HG02798 (cell line): ENCODE measurements at regions not wholly inside any gene's neighbourhood (a gene's known extent, or its start where the extent isn't known, plus 50 kb on each side); places are given as distances from the start of the nearest gene placed in this dataset.

ENCODE experiments used
- ATAC-seq: cut with Tn5 transposase; IDR thresholded peaks from one replicate; pipeline ENCODE4 v1.9.1; 2021; ENCODE audit warnings: mild to moderate bottlenecking; ENCODE audit not compliant: unreplicated experiment, poor library complexity

GRCh38 chr2:71898375-71898774, 249.3 kb downstream of the CYP26B1 start:
- no peak for ATAC-seq

- no peak for ATAC-seq
Measured at GRCh38 chr2:71897836-71898235, 249.8 kb downstream of the CYP26B1 start.

- no peak for ATAC-seq
Measured at GRCh38 chr2:71897137-71897480, 250.6 kb downstream of the CYP26B1 start.

- ATAC-seq = no peak
Measured at GRCh38 chr2:71896385-71897136, 251.1 kb downstream of the CYP26B1 start.

- ATAC-seq = no peak
Measured at GRCh38 chr2:71895320-71896161, 252.1 kb downstream of the CYP26B1 start.

GRCh38 chr2:71894261-71894660, 253.4 kb downstream of the CYP26B1 start:
- ATAC-seq = no peak

- no peak for ATAC-seq
Measured at GRCh38 chr2:71893646-71894045, 254.0 kb downstream of the CYP26B1 start.

- ATAC-seq = no peak
Measured at GRCh38 chr2:71892896-71893295, 254.8 kb downstream of the CYP26B1 start.

GRCh38 chr2:71892423-71892730, 255.3 kb downstream of the CYP26B1 start:
- no peak for ATAC-seq

- no peak for ATAC-seq
Measured at GRCh38 chr2:71891719-71892422, 255.8 kb downstream of the CYP26B1 start.

GRCh38 chr2:71891155-71891554, 256.5 kb downstream of the CYP26B1 start:
- ATAC-seq = no peak

- ATAC-seq = no peak
Measured at GRCh38 chr2:71889759-71890684, 257.6 kb downstream of the CYP26B1 start.

- ATAC-seq = no peak
Measured at GRCh38 chr2:71888751-71889445, 258.8 kb downstream of the CYP26B1 start.

- no peak for ATAC-seq
Measured at GRCh38 chr2:71887196-71887595, 260.5 kb downstream of the CYP26B1 start.

GRCh38 chr2:71886241-71886640, 261.4 kb downstream of the CYP26B1 start:
- ATAC-seq = no peak

- ATAC-seq = no peak
Measured at GRCh38 chr2:71884303-71885042, 263.2 kb downstream of the CYP26B1 start.

GRCh38 chr2:71882949-71883472, 264.7 kb downstream of the CYP26B1 start:
- ATAC-seq = no peak

GRCh38 chr2:71882236-71882946, 265.3 kb downstream of the CYP26B1 start:
- ATAC-seq = no peak
